ENCODE measurements at regions not wholly inside any gene's neighbourhood (a gene's known extent, or its start where the extent isn't known, plus 50 kb on each side); places are given as distances from the start of the nearest gene placed in this dataset.
"Not testable (repeated sequence)": the region's sequence is repeated elsewhere in the genome, so short reads cannot be mapped to it uniquely, and the experiment has no call there.

GRCh38 chr1:221204055-221204833, 325.0 kb downstream of the HLX start:
- DNase-seq = no peak

- DNase-seq = no peak
These were observed 326.8 kb downstream of the HLX start for GRCh38 chr1:221206076-221206475.

DNA sequence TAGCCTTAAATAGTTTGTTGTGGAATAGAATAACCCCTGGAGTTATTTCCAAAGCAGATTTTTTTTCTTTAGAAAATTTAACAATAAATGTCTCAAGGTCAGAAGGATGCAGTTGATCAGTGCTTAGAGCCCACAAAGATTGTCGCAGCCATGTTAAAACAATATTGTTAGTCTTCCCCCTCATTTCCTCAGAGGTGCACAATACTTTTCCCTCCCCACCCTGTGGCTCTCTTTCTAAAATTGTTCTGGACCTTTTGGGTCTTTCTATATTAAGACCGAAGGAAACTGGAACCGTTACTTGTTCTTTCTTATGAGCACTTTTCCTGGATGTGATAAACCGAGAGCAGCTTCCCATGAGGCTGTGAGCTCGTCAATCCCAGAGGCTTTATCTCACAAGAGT, 333.7 kb downstream of the HLX start:
- no peak for DNase-seq

- DNase-seq = no peak
These were observed 337.8 kb downstream of the HLX start for GRCh38 chr1:221217029-221217428.

DNA sequence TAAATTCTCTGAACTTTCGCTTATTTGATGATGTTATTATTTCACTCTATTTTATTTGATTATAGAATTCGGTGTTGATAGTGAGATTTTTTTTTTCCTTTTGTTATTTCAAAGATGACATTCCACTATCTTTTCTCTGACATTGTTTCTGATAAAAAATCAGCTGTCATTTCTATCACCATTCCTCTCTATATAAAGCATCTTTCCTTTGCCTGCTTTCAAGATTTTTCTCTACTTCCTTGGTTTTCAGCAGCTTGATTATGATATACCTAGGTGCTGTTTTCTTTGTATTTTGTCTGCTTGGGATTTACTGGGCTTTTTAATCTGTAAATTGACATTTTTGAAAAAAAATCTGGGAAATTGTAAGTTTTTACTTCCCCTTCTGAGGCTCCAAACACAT, 344.0 kb downstream of the HLX start:
- DNase-seq = no peak

GRCh38 chr1:221227460-221227859, 348.2 kb downstream of the HLX start:
- no peak for DNase-seq

DNA sequence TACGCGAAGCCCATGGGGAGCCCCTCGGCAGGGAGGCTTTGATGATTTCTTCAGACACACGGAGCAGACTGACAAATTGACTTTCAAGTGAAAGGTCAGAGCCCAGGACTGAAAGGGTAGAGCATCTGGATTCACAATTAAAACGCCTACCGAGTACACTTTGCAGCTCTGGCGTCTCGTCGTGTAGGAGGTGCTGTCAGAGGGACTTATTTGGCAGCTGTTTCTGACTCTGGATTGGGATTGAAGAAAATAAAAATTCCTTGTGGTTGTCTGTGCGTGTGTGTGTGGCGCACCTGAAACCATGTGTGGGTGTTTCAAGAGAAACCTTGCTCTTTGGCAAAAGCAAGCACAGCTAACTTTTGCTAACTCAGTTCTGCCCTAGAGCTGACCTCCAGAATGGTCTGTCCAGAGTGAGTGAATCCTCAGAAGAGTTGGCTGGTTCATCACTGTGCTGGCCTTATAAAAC, 348.7 kb downstream of the HLX start:
- no peak for DNase-seq

DNA sequence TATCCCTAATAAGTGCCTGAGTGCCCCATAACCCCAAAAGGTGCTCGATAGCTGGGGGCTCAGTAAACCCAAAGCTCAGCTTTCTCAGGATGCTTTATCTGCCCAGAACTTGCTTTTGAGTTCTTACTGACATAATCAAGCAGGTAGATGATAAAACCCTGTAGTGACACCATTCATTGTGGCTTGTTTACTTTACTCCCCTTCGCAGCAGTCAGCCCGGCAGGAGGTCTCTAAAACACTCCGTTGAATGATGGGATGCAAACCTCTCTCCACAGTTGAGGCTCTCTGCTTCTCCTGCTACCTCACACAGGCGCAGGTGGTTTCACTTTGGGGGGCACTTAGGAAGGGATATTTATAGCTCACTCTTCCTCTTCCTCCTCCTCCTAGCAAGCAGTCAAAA, 349.4 kb downstream of the HLX start:
- DNase-seq = no peak

DNA sequence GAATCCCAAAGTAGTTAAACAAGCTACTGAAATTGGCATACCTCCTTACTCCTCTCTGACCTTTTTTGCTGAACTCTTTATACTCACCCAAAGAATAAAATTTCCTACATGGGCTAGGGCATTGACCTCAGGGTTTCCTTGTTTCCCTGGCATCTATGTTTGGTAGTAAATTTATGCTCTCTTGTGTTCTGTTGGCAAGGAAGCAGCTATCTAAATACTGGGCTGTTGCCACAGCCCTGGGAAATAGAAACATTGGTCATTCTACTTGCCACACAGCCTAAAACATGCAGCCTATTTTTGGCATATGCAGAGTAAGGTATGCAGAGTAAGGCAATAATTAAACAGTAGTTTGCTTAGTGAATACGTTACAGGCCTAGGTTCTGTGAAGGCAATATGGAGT, 351.4 kb downstream of the HLX start:
- no peak for DNase-seq

- no peak for DNase-seq
These were observed 355.5 kb downstream of the HLX start for GRCh38 chr1:221234791-221235190.

- DNase-seq = no peak
These were observed 358.3 kb downstream of the HLX start for GRCh38 chr1:221237587-221237986.

GRCh38 chr1:221239181-221239580, 359.9 kb downstream of the HLX start:
- no peak for DNase-seq

DNA sequence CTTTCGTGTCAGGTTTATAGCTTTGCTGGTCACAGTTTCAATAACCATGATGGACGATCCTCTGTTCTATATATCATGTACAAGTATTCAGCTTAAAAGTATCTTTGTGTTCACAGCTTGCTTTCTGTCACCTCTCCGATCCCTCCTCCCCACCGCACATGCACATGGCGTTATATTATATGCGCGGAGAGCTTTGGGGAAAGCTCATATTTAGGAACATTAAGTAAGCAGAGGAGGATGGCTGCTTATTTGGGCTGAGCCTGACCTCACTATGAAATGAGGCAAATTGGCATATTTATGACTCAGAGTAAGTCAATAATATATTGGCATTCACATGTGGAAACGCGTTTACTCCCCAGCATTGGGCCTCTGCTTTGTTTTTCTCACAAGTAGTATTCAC, 360.5 kb downstream of the HLX start:
- DNase-seq = no peak

DNA sequence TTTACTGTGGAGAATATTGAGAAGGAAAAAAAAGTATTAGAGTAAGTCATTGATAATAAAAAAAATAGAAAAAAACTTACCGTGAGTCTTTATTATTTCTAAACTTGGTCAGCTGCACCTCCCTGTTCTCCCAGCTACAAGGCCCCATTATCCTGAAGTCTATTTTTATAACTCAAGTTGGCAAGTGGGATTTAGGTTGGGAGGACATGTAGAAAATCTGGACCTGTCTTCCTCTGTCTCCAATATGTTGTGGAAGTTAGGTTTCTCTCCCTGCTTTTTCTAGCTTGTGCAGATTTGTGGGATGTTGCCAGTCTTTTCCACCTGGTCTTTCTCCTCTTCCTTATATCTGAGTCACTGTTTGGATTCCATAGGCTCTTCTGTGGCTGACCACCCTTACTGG, 361.4 kb downstream of the HLX start:
- DNase-seq = no peak

GRCh38 chr1:221241157-221241556, 361.9 kb downstream of the HLX start:
- no peak for DNase-seq

DNA sequence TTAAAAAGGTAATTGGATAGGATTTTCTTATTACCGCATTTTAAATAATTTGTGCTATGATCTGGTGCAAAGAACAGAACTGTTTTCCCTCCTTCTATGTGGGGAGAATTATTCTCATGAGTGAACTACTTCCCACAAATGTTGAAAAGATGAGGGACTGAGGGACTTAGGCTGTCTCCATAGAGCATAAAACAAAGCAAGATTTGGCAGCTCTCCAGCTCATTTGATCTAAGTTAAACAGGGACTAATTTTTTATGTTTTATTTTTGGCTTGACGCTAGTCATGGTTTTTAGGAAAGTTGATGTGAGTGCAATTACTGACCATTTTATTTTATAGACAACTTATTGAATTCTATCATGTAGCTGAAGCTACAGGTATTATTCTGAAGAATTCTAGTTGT, 362.3 kb downstream of the HLX start:
- DNase-seq = no peak

- no peak for DNase-seq
These were observed 366.8 kb downstream of the HLX start for GRCh38 chr1:221246067-221246466.

DNA sequence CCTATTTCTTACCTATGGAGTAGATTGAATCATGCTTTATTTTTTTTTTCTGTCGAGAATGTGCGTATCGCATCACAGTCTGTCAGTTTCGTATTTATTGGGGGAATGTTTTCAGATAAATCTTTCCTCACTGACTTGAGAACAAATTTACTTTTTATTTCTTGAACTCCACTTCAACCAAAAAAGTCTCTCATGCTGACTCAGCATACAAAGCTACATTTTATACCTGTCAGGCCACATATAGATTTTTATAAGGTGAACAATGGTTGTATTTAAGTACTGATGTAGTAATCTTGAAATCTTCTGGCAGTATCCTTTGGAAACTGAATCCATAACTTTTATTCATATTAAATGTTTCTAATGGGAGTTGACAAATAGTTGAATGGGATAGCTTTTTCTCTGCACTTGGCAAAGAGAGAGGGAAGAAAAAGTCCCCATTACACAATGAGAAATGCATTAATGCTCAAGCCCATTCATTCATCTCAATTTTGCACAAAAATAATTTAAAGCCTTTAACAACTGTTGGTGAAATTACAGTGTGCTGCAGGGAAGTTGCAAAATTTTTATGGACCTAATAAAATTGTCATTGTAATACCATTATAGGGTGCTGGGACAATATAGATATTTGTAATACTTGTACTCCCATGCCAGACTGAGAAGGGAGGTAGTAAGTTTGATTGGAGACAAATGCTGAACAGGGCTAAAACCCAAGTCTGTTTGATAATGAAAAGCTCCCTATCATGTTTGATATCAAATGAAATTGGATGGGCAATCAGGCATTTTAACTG, 367.6 kb downstream of the HLX start:
- no peak for DNase-seq

DNA sequence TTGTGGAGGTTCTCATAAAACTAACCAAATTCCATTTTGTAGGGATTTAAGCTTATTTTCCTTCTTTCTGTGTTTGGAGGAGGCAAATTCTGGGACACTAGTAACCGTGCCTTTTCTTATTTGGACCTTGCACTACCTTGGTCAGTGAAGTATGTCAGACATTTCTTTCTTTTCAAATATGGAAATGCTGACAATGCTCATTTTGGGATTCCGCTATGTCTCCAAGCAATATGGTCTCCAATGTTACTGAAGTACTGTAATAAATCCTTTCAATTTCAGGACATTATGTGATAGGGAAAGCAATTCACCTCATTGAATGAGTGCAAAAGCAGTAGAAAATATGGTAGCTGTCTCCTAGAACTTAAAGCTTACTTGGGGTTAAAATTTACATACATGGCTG, 372.3 kb downstream of the HLX start:
- no peak for DNase-seq

DNA sequence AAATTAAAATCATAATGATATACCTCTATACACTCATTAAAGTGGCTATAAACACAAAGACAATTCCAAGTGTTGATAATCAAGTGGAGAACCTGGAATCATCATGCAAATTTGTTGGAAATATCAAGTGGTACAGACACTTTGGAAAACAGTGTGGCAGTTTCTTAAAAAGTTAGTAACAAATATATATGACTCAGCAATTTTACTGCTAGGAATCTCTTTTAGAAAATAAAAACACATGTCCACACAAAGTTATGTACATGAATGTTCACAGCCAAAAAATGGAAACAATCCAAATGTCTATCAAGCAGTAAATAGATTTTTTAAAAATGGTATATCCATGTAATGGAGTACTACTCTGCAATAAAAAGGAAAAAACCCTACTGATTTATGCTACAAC, 375.6 kb downstream of the HLX start:
- no peak for DNase-seq

GRCh38 chr1:221256773-221257172, 377.5 kb downstream of the HLX start:
- no peak for DNase-seq

GRCh38 chr1:221257548-221257947, 378.3 kb downstream of the HLX start:
- not testable (repeated sequence) for DNase-seq

DNA sequence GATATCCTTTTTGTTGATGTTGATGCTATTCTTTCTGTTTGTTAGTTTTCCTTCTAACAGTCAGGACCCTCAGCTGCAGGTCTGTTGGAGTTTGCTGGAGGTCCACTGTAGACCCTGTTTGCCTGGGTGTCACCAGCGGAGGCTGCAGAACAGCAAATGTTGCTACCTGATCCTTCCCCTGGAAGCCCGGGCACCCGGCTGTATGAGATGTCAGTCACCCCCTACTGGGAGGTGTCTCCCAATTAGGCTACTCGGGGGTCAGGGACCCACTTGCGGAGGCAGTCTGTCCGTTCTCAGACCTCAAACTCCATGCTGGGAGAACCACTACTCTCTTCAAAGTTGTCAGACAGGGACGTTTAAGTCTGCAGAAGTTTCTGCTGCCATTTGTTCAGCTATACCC, 383.4 kb downstream of the HLX start:
- not testable (repeated sequence) for DNase-seq
